HEK293T (cell line): ENCODE measurements at regions not wholly inside any gene's neighbourhood (a gene's known extent, or its start where the extent isn't known, plus 50 kb on each side); places are given as distances from the start of the nearest gene placed in this dataset.

Source experiments
- BHLHE40 ChIP-seq: fragments of 450-650 bp; IDR thresholded peaks from 2 replicates; pipeline ENCODE4 v1.6.1; 2016; ENCODE audit warnings: mild to moderate bottlenecking, moderate library complexity, borderline replicate concordance
- ELF4 ChIP-seq: fragments of 450-650 bp; IDR thresholded peaks from 2 replicates; pipeline ENCODE4 v1.6.1; 2017; ENCODE audit warnings: antibody characterized with exemption
- FOXA1 ChIP-seq: fragments of 450-650 bp; IDR thresholded peaks from 2 replicates; pipeline ENCODE4 v1.6.1; 2016; ENCODE audit warnings: mild to moderate bottlenecking
- FOXK2 ChIP-seq: fragments of 450-650 bp; IDR thresholded peaks from 2 replicates; pipeline ENCODE4 v1.6.1; 2016; ENCODE audit warnings: mild to moderate bottlenecking
- LEF1 ChIP-seq: fragments of 450-650 bp; IDR thresholded peaks from 2 replicates; pipeline ENCODE4 v1.6.1; 2017; ENCODE audit warnings: mild to moderate bottlenecking, borderline replicate concordance
- NFRKB ChIP-seq: fragments of 450-650 bp; IDR thresholded peaks from 2 replicates; pipeline ENCODE4 v1.6.1; 2016; ENCODE audit warnings: mild to moderate bottlenecking, moderate library complexity
- PKNOX1 ChIP-seq: fragments of 450-650 bp; IDR thresholded peaks from 2 replicates; pipeline ENCODE4 v1.6.1; 2016
- SP1 ChIP-seq: fragments of 450-650 bp; IDR thresholded peaks from 2 replicates; pipeline ENCODE4 v1.6.1; 2017
- TARDBP ChIP-seq: fragments of 450-650 bp; IDR thresholded peaks from 2 replicates; pipeline ENCODE4 v1.6.1; 2016
- ZNF384 ChIP-seq: fragments of 450-650 bp; IDR thresholded peaks from 2 replicates; pipeline ENCODE4 v1.6.1; 2016

DNA sequence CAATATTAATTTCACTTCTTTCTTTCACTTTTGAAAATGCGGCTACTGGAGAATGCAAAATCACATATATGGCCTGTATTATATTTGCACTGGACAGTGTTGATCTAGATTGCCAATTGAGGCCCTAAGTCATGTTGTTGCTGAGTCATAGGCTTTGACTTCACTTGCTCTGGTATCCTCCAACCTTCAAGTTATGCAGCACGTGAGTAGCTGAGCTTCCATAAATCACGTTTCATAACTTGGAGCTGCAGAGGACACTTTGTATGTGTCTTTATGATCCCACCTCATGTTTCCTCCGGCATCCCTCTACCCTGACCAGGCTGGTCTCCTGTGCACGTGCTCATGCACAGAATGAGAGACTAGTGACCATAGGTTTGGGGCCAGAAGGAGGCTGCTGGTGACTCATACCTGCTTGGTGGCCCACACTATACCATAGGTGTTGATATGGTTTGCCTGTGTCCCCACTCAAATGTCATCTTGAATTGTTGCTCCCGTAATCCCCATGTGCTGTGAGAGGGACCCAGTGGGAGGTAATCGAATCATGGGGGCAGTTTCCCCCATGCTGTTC is 103.0 kb upstream of the TSPAN2 start:
- TF ChIP-seq NFRKB (no peak), BHLHE40 (no peak), FOXA1 (no peak), FOXK2 (no peak), PKNOX1 (no peak), ZNF384 (no peak), TARDBP (no peak), ELF4 (no peak), SP1 (no peak), LEF1 (no peak)
